ENCODE measurements at regions not wholly inside any gene's neighbourhood (a gene's known extent, or its start where the extent isn't known, plus 50 kb on each side); places are given as distances from the start of the nearest gene placed in this dataset.

- H3K4me2 ChIP-seq (ENCODE audit: insufficient read depth, low read length): no peak overlapping the region
- H3K9ac ChIP-seq (ENCODE audit: insufficient read depth in 1 of 2, low read depth in 2 of 2, low read length in 2 of 2): no peak overlapping the region
- H3K4me3 ChIP-seq: no peak overlapping the region
- no peak overlapping the region for H3K27ac ChIP-seq (ENCODE audit: extremely low read depth, low read depth, low read length)
- H3K9me3 ChIP-seq (replicated peaks; ENCODE audit: control insufficient read depth, insufficient read depth, low read depth, low read length): no peaks in the 10 kb centered on the region; the same call in 1 of the 2 replicates
- ATAC-seq (no peak), FAIRE-seq (no peak), DNase-seq (ENCODE audit: extremely low read depth in 1 of 4, low spot score in 3 of 4) (no peak)
- POLR2A ChIA-PET: interaction anchor here (1.0 to 1.1 kb wide), 2 partner anchors 12 to 167 kb away, joined by 3 read pairs; no protein-coding TSS in a partner anchor
- CTCF ChIA-PET (ENCODE audit: low intra/inter-chr PET ratio): no interaction called here
- intact Hi-C loops (cut with micrococcal nuclease) (no loop called here), in situ Hi-C loops (cut with MboI) (no loop called here)
- peaks cover 5 to 26% of the 10 kb centered on the region in 2 experiments; a peak in 3 of 5 replicates for H3K27me3 ChIP-seq (ENCODE audit: control insufficient read depth in 2 of 2, insufficient read depth in 2 of 2, low read length in 2 of 2)
- no peaks in the 10 kb centered on the region for H4K20me1 ChIP-seq (replicated peaks; ENCODE audit: control insufficient read depth, insufficient read depth, low read length)
- no peaks in the 10 kb centered on the region for H3K4me1 ChIP-seq (replicated peaks in 1 of 2; ENCODE audit: control insufficient read depth in 2 of 2, insufficient read depth in 2 of 2, low read length in 2 of 2)
- H3K9me1 ChIP-seq (ENCODE audit: control insufficient read depth, insufficient read depth, low read length): no peaks in the 10 kb centered on the region
- no peaks in the 10 kb centered on the region for H3K36me3 ChIP-seq (ENCODE audit: control insufficient read depth, insufficient read depth, low read length)
- BruUV-seq (replicated peaks): no TSS peak
- H3K79me2 ChIP-seq (ENCODE audit: control insufficient read depth, insufficient read depth, low read length): no peaks in the 10 kb centered on the region
- H2AFZ ChIP-seq (ENCODE audit: low read depth, low read length): no peak overlapping the region
- no peak for TF ChIP-seq SAFB (IDR thresholded peaks at IDR 0.05; ENCODE audit: borderline replicate concordance, low read depth, low read length)
- TF ChIP-seq KDM5B (IDR thresholded peaks at IDR 0.05; ENCODE audit: insufficient replicate concordance, low read depth, low read length): no peak
- TF ChIP-seq TCF15 (CRISPR knock-in tag; IDR thresholded peaks at IDR 0.05): no peak
- TF ChIP-seq ZBTB5 (IDR thresholded peaks at IDR 0.05): no peak
- no peak for TF ChIP-seq XRCC5 (IDR thresholded peaks at IDR 0.05; ENCODE audit: low read depth, low read length)
- no peak for TF ChIP-seq RB1 (IDR thresholded peaks at IDR 0.05; ENCODE audit: low read depth)
- TF ChIP-seq SMAD1 (IDR thresholded peaks at IDR 0.05; ENCODE audit: low read depth, low read length, partially characterized antibody): no peak
- TF ChIP-seq BRD4 (IDR thresholded peaks at IDR 0.05): no peak
- TF ChIP-seq ZNF24 (IDR thresholded peaks at IDR 0.05): no peak
- TF ChIP-seq, protein P1, sequence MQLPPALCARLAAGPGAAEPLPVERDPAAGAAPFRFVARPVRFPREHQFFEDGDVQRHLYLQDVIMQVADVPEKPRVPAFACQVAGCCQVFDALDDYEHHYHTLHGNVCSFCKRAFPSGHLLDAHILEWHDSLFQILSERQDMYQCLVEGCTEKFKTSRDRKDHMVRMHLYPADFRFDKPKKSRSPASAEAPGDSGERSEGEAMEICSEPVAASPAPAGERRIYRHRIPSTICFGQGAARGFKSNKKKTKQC (CRISPR knock-in tag; IDR thresholded peaks at IDR 0.05): no peak
- TF ChIP-seq RBBP5 (IDR thresholded peaks at IDR 0.05; ENCODE audit: borderline replicate concordance, insufficient read depth, low read length, poor library complexity, severe bottlenecking): no peak
- no peak for TF ChIP-seq MECOM (CRISPR knock-in tag; IDR thresholded peaks at IDR 0.05)
- no peak for TF ChIP-seq ZNF584 (CRISPR knock-in tag; IDR thresholded peaks at IDR 0.05; ENCODE audit: low read depth)
- TF ChIP-seq POU5F1 (IDR thresholded peaks at IDR 0.05; ENCODE audit: borderline replicate concordance, low read depth, low read length, partially characterized antibody): no peak
- TF ChIP-seq ZNF23 (CRISPR knock-in tag; IDR thresholded peaks at IDR 0.05): no peak
- TF ChIP-seq ZNF398 (CRISPR knock-in tag; IDR thresholded peaks at IDR 0.05): no peak
- no peak for TF ChIP-seq PHTF2 (CRISPR knock-in tag; IDR thresholded peaks at IDR 0.05)
These were observed 89.3 kb upstream of the UNC5B start for GRCh38 chr10:71123023-71123422.

Data from K562 (cell line).